HG03442 (cell line): ENCODE measurements at regions not wholly inside any gene's neighbourhood (a gene's known extent, or its start where the extent isn't known, plus 50 kb on each side); places are given as distances from the start of the nearest gene placed in this dataset.
"Not testable (repeated sequence)": the region's sequence is repeated elsewhere in the genome, so short reads cannot be mapped to it uniquely, and the experiment has no call there.

Experiments
- ATAC-seq: cut with Tn5 transposase; IDR thresholded peaks from one replicate; pipeline ENCODE4 v1.9.1; 2021; ENCODE audit warnings: mild to moderate bottlenecking, moderate library complexity; ENCODE audit not compliant: unreplicated experiment

- ATAC-seq: no peak
These were observed 104.0 kb upstream of the TBC1D5 start for GRCh38 chr3:17846466-17846865.

- ATAC-seq: no peak
These were observed 102.8 kb upstream of the TBC1D5 start for GRCh38 chr3:17845026-17845812.

GRCh38 chr3:17844236-17844635 is 101.8 kb upstream of the TBC1D5 start:
- ATAC-seq: no peak

GRCh38 chr3:17841190-17841828 is 98.9 kb upstream of the TBC1D5 start:
- ATAC-seq: peak; percentile 90

- ATAC-seq: no peak
These were observed 98.2 kb upstream of the TBC1D5 start for GRCh38 chr3:17840651-17841050.

- ATAC-seq: no peak
These were observed 97.7 kb upstream of the TBC1D5 start for GRCh38 chr3:17840126-17840525.

- ATAC-seq: no peak
These were observed 94.5 kb upstream of the TBC1D5 start for GRCh38 chr3:17836919-17837318.

GRCh38 chr3:17836092-17836491 is 93.7 kb upstream of the TBC1D5 start:
- no peak for ATAC-seq

GRCh38 chr3:17833786-17834559 is 91.5 kb upstream of the TBC1D5 start:
- ATAC-seq: no peak

GRCh38 chr3:17832016-17832415 is 89.6 kb upstream of the TBC1D5 start:
- ATAC-seq: no peak

- no peak for ATAC-seq
These were observed 88.9 kb upstream of the TBC1D5 start for GRCh38 chr3:17831366-17831765.

GRCh38 chr3:17830788-17831187 is 88.4 kb upstream of the TBC1D5 start:
- ATAC-seq: no peak

- no peak for ATAC-seq
These were observed 86.0 kb upstream of the TBC1D5 start for GRCh38 chr3:17828388-17828787.

- no peak for ATAC-seq
These were observed 82.9 kb upstream of the TBC1D5 start for GRCh38 chr3:17825298-17825697.

- ATAC-seq: no peak
These were observed 81.4 kb upstream of the TBC1D5 start for GRCh38 chr3:17823816-17824215.

- no peak for ATAC-seq
These were observed 80.6 kb upstream of the TBC1D5 start for GRCh38 chr3:17823036-17823435.

GRCh38 chr3:17820704-17821103 is 78.3 kb upstream of the TBC1D5 start:
- ATAC-seq: no peak

GRCh38 chr3:17820275-17820674 is 77.8 kb upstream of the TBC1D5 start:
- ATAC-seq: no peak

- not testable (repeated sequence) for ATAC-seq
These were observed 75.5 kb upstream of the TBC1D5 start for GRCh38 chr3:17817973-17818372.

- ATAC-seq: no peak
These were observed 75.1 kb upstream of the TBC1D5 start for GRCh38 chr3:17817545-17817944.

- ATAC-seq: not testable (repeated sequence)
These were observed 74.4 kb upstream of the TBC1D5 start for GRCh38 chr3:17816839-17817238.

- ATAC-seq: not testable (repeated sequence)
These were observed 69.9 kb upstream of the TBC1D5 start for GRCh38 chr3:17812328-17812727.
